ENCODE measurements at regions not wholly inside any gene's neighbourhood (a gene's known extent, or its start where the extent isn't known, plus 50 kb on each side); places are given as distances from the start of the nearest gene placed in this dataset.

- TF ChIP-seq E4F1 (IDR thresholded peaks at IDR 0.05; ENCODE audit: borderline replicate concordance, partially characterized antibody) (no peak), BCLAF1 (IDR thresholded peaks at IDR 0.05) (no peak), PML (IDR thresholded peaks at IDR 0.05; ENCODE audit: low read length) (no peak), SMAD5 (IDR thresholded peaks at IDR 0.05; ENCODE audit: low read depth) (no peak), EGR1 (IDR thresholded peaks at IDR 0.05; ENCODE audit: borderline replicate concordance in 1 of 2, low read depth in 2 of 2, low read length in 2 of 2) (0 out of 3 replicates have a peak, but pooled peaks of 1 of the 2 experiments have one; percentile 9), MYC (IDR thresholded peaks at IDR 0.05; ENCODE audit: insufficient read depth, insufficient read length, insufficient replicate concordance, low read length, severe bottlenecking) (no peak), HDGF (IDR thresholded peaks at IDR 0.05) (peak; percentile 82; the same call in 1 of the 2 replicates), POU2F2 (IDR thresholded peaks at IDR 0.05; ENCODE audit: borderline replicate concordance, low read depth, low read length) (no peak), RUNX3 (IDR thresholded peaks at IDR 0.05; ENCODE audit: low read length) (peak; percentile 24; the same call in 1 of the 2 replicates), MTA2 (IDR thresholded peaks at IDR 0.05; ENCODE audit: low read depth) (peak; percentile 32; the same call in 1 of the 2 replicates), YY1 (IDR thresholded peaks at IDR 0.05; ENCODE audit: low read depth, low read length) (no peak), BRCA1 (IDR thresholded peaks at IDR 0.05; ENCODE audit: low read depth, low read length) (no peak), TCF12 (IDR thresholded peaks at IDR 0.05; ENCODE audit: low read depth, low read length) (peak; percentile 42; the same call in 1 of the 2 replicates), ZZZ3 (IDR thresholded peaks at IDR 0.05; ENCODE audit: control insufficient read depth, insufficient read length, low read depth) (no peak)
- TF ChIP-seq, protein P1, sequence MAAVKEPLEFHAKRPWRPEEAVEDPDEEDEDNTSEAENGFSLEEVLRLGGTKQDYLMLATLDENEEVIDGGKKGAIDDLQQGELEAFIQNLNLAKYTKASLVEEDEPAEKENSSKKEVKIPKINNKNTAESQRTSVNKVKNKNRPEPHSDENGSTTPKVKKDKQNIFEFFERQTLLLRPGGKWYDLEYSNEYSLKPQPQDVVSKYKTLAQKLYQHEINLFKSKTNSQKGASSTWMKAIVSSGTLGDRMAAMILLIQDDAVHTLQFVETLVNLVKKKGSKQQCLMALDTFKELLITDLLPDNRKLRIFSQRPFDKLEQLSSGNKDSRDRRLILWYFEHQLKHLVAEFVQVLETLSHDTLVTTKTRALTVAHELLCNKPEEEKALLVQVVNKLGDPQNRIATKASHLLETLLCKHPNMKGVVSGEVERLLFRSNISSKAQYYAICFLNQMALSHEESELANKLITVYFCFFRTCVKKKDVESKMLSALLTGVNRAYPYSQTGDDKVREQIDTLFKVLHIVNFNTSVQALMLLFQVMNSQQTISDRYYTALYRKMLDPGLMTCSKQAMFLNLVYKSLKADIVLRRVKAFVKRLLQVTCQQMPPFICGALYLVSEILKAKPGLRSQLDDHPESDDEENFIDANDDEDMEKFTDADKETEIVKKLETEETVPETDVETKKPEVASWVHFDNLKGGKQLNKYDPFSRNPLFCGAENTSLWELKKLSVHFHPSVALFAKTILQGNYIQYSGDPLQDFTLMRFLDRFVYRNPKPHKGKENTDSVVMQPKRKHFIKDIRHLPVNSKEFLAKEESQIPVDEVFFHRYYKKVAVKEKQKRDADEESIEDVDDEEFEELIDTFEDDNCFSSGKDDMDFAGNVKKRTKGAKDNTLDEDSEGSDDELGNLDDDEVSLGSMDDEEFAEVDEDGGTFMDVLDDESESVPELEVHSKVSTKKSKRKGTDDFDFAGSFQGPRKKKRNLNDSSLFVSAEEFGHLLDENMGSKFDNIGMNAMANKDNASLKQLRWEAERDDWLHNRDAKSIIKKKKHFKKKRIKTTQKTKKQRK (IDR thresholded peaks at IDR 0.05; ENCODE audit: low read depth, low read length) = no peak
- TF ChIP-seq, protein P2, sequence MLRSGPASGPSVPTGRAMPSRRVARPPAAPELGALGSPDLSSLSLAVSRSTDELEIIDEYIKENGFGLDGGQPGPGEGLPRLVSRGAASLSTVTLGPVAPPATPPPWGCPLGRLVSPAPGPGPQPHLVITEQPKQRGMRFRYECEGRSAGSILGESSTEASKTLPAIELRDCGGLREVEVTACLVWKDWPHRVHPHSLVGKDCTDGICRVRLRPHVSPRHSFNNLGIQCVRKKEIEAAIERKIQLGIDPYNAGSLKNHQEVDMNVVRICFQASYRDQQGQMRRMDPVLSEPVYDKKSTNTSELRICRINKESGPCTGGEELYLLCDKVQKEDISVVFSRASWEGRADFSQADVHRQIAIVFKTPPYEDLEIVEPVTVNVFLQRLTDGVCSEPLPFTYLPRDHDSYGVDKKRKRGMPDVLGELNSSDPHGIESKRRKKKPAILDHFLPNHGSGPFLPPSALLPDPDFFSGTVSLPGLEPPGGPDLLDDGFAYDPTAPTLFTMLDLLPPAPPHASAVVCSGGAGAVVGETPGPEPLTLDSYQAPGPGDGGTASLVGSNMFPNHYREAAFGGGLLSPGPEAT (IDR thresholded peaks at IDR 0.05; ENCODE audit: low read depth) = peak; percentile 47; the same call in 1 of the 2 replicates
Observed at GRCh38 chr2:43105586-43106558, 120.5 kb downstream of the ZFP36L2 start (continued).
